ENCODE measurements at regions not wholly inside any gene's neighbourhood (a gene's known extent, or its start where the extent isn't known, plus 50 kb on each side); places are given as distances from the start of the nearest gene placed in this dataset.

- DNase-seq (no peak), ATAC-seq (no peak)
- intact Hi-C loops (cut with DNase I, micrococcal nuclease): no loop called here
Measured at GRCh38 chrX:43527801-43528200, 128.3 kb upstream of the MAOA start.

- ATAC-seq (no peak), DNase-seq (no peak)
- intact Hi-C loops (cut with DNase I, micrococcal nuclease): no loop called here
Measured at GRCh38 chrX:43530837-43531236, 125.3 kb upstream of the MAOA start.

- ATAC-seq (no peak), DNase-seq (no peak)
Measured at GRCh38 chrX:43540318-43540717, 115.8 kb upstream of the MAOA start.

GRCh38 chrX:43551590-43551989 is 104.5 kb upstream of the MAOA start:
- intact Hi-C loops (cut with DNase I, micrococcal nuclease): loop anchor here in 1 of 2 donors (10.0 kb wide), 1 partner anchor 1767 kb away; no protein-coding TSS in a partner anchor
- peak in 1 of 2 donors; percentile 16 for DNase-seq
- ATAC-seq: peak; percentile 34

More at GRCh38 chrX:43540318-43540717, 115.8 kb upstream of the MAOA start:
- intact Hi-C loops (cut with DNase I, micrococcal nuclease): no loop called here

GRCh38 chrX:43552156-43552555 is 103.9 kb upstream of the MAOA start:
- DNase-seq (no peak), ATAC-seq (peak; percentile 94)
- intact Hi-C loops (cut with DNase I, micrococcal nuclease): loop anchor here in 1 of 2 donors (10.0 kb wide), 1 partner anchor 1767 kb away; no protein-coding TSS in a partner anchor

GRCh38 chrX:43552703-43553102 is 103.4 kb upstream of the MAOA start:
- DNase-seq: no peak
- intact Hi-C loops (cut with DNase I, micrococcal nuclease): loop anchor here in 1 of 2 donors (10.0 kb wide), 1 partner anchor 1768 kb away; no protein-coding TSS in a partner anchor
- no peak for ATAC-seq

- intact Hi-C loops (cut with DNase I, micrococcal nuclease): loop anchor here in 1 of 2 donors (10.0 kb wide), 1 partner anchor 1768 kb away; no protein-coding TSS in a partner anchor
- DNase-seq (no peak), ATAC-seq (no peak)
Measured at GRCh38 chrX:43553257-43553656, 102.8 kb upstream of the MAOA start.

GRCh38 chrX:43556207-43556606 is 99.9 kb upstream of the MAOA start:
- DNase-seq (no peak), ATAC-seq (peak; percentile 17)
- intact Hi-C loops (cut with DNase I, micrococcal nuclease): loop anchor here in 1 of 2 donors (10.0 kb wide), 1 partner anchor 1771 kb away; no protein-coding TSS in a partner anchor

GRCh38 chrX:43557792-43558191 is 98.3 kb upstream of the MAOA start:
- DNase-seq (peak; percentile 35 to 77), ATAC-seq (no peak)
- intact Hi-C loops (cut with DNase I, micrococcal nuclease): loop anchor here in 1 of 2 donors (2.0 to 10.0 kb wide), 2 partner anchors 193 to 1773 kb away; no protein-coding TSS in a partner anchor

GRCh38 chrX:43559644-43560043 is 96.5 kb upstream of the MAOA start:
- intact Hi-C loops (cut with DNase I, micrococcal nuclease): loop anchor here in 1 of 2 donors (2.0 to 10.0 kb wide), 2 partner anchors 191 to 1775 kb away; no protein-coding TSS in a partner anchor
- DNase-seq (peak; percentile 50 to 57), ATAC-seq (peak; percentile 61)

- intact Hi-C loops (cut with DNase I, micrococcal nuclease): no loop called here
- DNase-seq (peak in 1 of 2 donors; percentile 15), ATAC-seq (peak; percentile 76)
Measured at GRCh38 chrX:43560247-43560946, 95.7 kb upstream of the MAOA start.

- intact Hi-C loops (cut with DNase I, micrococcal nuclease): no loop called here
- ATAC-seq (no peak), DNase-seq (no peak)
Measured at GRCh38 chrX:43562372-43562771, 93.7 kb upstream of the MAOA start.

- DNase-seq (no peak), ATAC-seq (no peak)
- intact Hi-C loops (cut with DNase I, micrococcal nuclease): no loop called here
Measured at GRCh38 chrX:43564953-43565352, 91.1 kb upstream of the MAOA start.

- ATAC-seq (peak; percentile 29), DNase-seq (no peak)
- intact Hi-C loops (cut with DNase I, micrococcal nuclease): no loop called here
Measured at GRCh38 chrX:43566170-43566569, 89.9 kb upstream of the MAOA start.

GRCh38 chrX:43573441-43574015 is 82.6 kb upstream of the MAOA start:
- DNase-seq: no peak
- ATAC-seq: peak; percentile 91
- intact Hi-C loops (cut with DNase I, micrococcal nuclease): no loop called here

GRCh38 chrX:43580621-43581020 is 75.5 kb upstream of the MAOA start:
- ATAC-seq (no peak), DNase-seq (no peak)
- intact Hi-C loops (cut with DNase I, micrococcal nuclease): no loop called here

- ATAC-seq (no peak), DNase-seq (no peak)
- intact Hi-C loops (cut with DNase I, micrococcal nuclease): no loop called here
Measured at GRCh38 chrX:43581167-43581566, 74.9 kb upstream of the MAOA start.

- ATAC-seq (no peak), DNase-seq (no peak)
- intact Hi-C loops (cut with DNase I, micrococcal nuclease): no loop called here
Measured at GRCh38 chrX:43581888-43582539, 74.1 kb upstream of the MAOA start.

- intact Hi-C loops (cut with DNase I, micrococcal nuclease): no loop called here
- DNase-seq (no peak), ATAC-seq (no peak)
Measured at GRCh38 chrX:43582540-43582913, 73.6 kb upstream of the MAOA start.

GRCh38 chrX:43585922-43586321 is 70.2 kb upstream of the MAOA start:
- intact Hi-C loops (cut with DNase I, micrococcal nuclease): no loop called here
- ATAC-seq (no peak), DNase-seq (no peak)
